Muscle layer of colon (tissue), 2 donors: ENCODE measurements at regions not wholly inside any gene's neighbourhood (a gene's known extent, or its start where the extent isn't known, plus 50 kb on each side); places are given as distances from the start of the nearest gene placed in this dataset.

ENCODE experiments used
- H3K27ac ChIP-seq: one replicate; pipeline ENCODE4 v1.7.0; 2013; ENCODE audit warnings: low read depth, mild to moderate bottlenecking, low read length, moderate library complexity
- H3K27me3 ChIP-seq, 2 donors: one replicate each; pipeline ENCODE4 v1.7.0; 2013; ENCODE audit warnings: low read length in 2 of 2, mild to moderate bottlenecking in 2 of 2; ENCODE audit not compliant: insufficient read depth in 2 of 2, control insufficient read depth in 1 of 2
- H3K36me3 ChIP-seq: one replicate; pipeline ENCODE4 v1.7.0; 2013; ENCODE audit warnings: mild to moderate bottlenecking, low read length; ENCODE audit not compliant: insufficient read depth
- H3K4me1 ChIP-seq: one replicate; pipeline ENCODE4 v1.7.0; 2013; ENCODE audit warnings: mild to moderate bottlenecking, low read length; ENCODE audit not compliant: insufficient read depth
- H3K4me3 ChIP-seq, 2 donors: one replicate each; pipeline ENCODE4 v1.7.0; 2013; ENCODE audit warnings: low read length in 2 of 2, low read depth in 1 of 2, mild to moderate bottlenecking in 1 of 2, moderate library complexity in 1 of 2
- H3K9ac ChIP-seq: one replicate; pipeline ENCODE4 v1.7.0; 2013; ENCODE audit warnings: low read length
- H3K9me3 ChIP-seq: one replicate; pipeline ENCODE4 v1.7.0; 2013; ENCODE audit warnings: mild to moderate bottlenecking, low read length
- donor health status: abdominal sarcoma.
- donor health status: Adenocarcinoma of cecum.

GRCh38 chr1:239858529-239858928 lies 233.2 kb upstream of the FMN2 start:
- no peaks in the 10 kb centered on the region for H3K36me3 ChIP-seq
- no peaks in the 10 kb centered on the region for H3K27me3 ChIP-seq
- no peak overlapping the region for H3K27ac ChIP-seq
- no peak overlapping the region for H3K4me3 ChIP-seq
- no peaks in the 10 kb centered on the region for H3K9me3 ChIP-seq
- no peak overlapping the region for H3K9ac ChIP-seq
- H3K4me1 ChIP-seq, result no peaks in the 10 kb centered on the region

- Histone ChIP-seq H3K4me3 (no peak overlapping the region), H3K4me1 (no peaks in the 10 kb centered on the region), H3K9ac (no peak overlapping the region), H3K27ac (no peak overlapping the region), H3K27me3 (no peaks in the 10 kb centered on the region), H3K9me3 (no peaks in the 10 kb centered on the region), H3K36me3 (no peaks in the 10 kb centered on the region)
These were observed 229.7 kb upstream of the FMN2 start for GRCh38 chr1:239861985-239862384.

- Histone ChIP-seq H3K27ac (no peak overlapping the region), H3K27me3 (no peaks in the 10 kb centered on the region), H3K4me1 (no peaks in the 10 kb centered on the region), H3K9me3 (no peaks in the 10 kb centered on the region), H3K9ac (no peak overlapping the region), H3K36me3 (no peaks in the 10 kb centered on the region), H3K4me3 (no peak overlapping the region)
These were observed 223.4 kb upstream of the FMN2 start for GRCh38 chr1:239868058-239868832.

GRCh38 chr1:239870194-239870593 lies 221.5 kb upstream of the FMN2 start:
- H3K27ac ChIP-seq, result no peak overlapping the region
- H3K4me1 ChIP-seq, result no peaks in the 10 kb centered on the region
- no peaks in the 10 kb centered on the region for H3K9me3 ChIP-seq
- no peak overlapping the region for H3K9ac ChIP-seq
- no peaks in the 10 kb centered on the region for H3K27me3 ChIP-seq
- H3K36me3 ChIP-seq, result no peaks in the 10 kb centered on the region
- no peak overlapping the region for H3K4me3 ChIP-seq

- H3K4me3 ChIP-seq, result no peak overlapping the region
- no peaks in the 10 kb centered on the region for H3K27me3 ChIP-seq
- no peak overlapping the region for H3K9ac ChIP-seq
These were observed 219.1 kb upstream of the FMN2 start for GRCh38 chr1:239872626-239873025.

GRCh38 chr1:239874831-239875230 lies 216.9 kb upstream of the FMN2 start:
- Histone ChIP-seq H3K36me3 (no peaks in the 10 kb centered on the region), H3K27me3 (no peaks in the 10 kb centered on the region), H3K9ac (no peak overlapping the region), H3K27ac (no peak overlapping the region), H3K9me3 (no peaks in the 10 kb centered on the region), H3K4me3 (no peak overlapping the region), H3K4me1 (peaks cover 15% of the 10 kb centered on the region)

More at GRCh38 chr1:239872626-239873025, 219.1 kb upstream of the FMN2 start:
- no peak overlapping the region for H3K27ac ChIP-seq
- H3K4me1 ChIP-seq, result no peaks in the 10 kb centered on the region
- H3K36me3 ChIP-seq, result no peaks in the 10 kb centered on the region
- H3K9me3 ChIP-seq, result no peaks in the 10 kb centered on the region

GRCh38 chr1:239879321-239880170 lies 212.1 kb upstream of the FMN2 start:
- Histone ChIP-seq H3K4me1 (peaks cover 16% of the 10 kb centered on the region), H3K27me3 (no peaks in the 10 kb centered on the region), H3K9ac (no peak overlapping the region), H3K9me3 (no peaks in the 10 kb centered on the region), H3K4me3 (no peak overlapping the region), H3K27ac (no peak overlapping the region), H3K36me3 (no peaks in the 10 kb centered on the region)

GRCh38 chr1:239882967-239883366 lies 208.7 kb upstream of the FMN2 start:
- Histone ChIP-seq H3K27ac (no peak overlapping the region), H3K9me3 (no peaks in the 10 kb centered on the region), H3K9ac (no peak overlapping the region), H3K4me1 (peaks cover 16% of the 10 kb centered on the region), H3K27me3 (no peaks in the 10 kb centered on the region), H3K36me3 (no peaks in the 10 kb centered on the region), H3K4me3 (no peak overlapping the region)

GRCh38 chr1:239884796-239885195 lies 206.9 kb upstream of the FMN2 start:
- Histone ChIP-seq H3K4me1 (peaks cover 2% of the 10 kb centered on the region), H3K9ac (no peak overlapping the region), H3K4me3 (no peak overlapping the region), H3K27ac (no peak overlapping the region), H3K36me3 (no peaks in the 10 kb centered on the region), H3K27me3 (no peaks in the 10 kb centered on the region), H3K9me3 (no peaks in the 10 kb centered on the region)

- Histone ChIP-seq H3K27ac (no peak overlapping the region), H3K36me3 (no peaks in the 10 kb centered on the region), H3K27me3 (no peaks in the 10 kb centered on the region), H3K9ac (no peak overlapping the region), H3K4me3 (no peak overlapping the region), H3K4me1 (no peaks in the 10 kb centered on the region), H3K9me3 (no peaks in the 10 kb centered on the region)
These were observed 205.4 kb upstream of the FMN2 start for GRCh38 chr1:239886266-239886665.

- Histone ChIP-seq H3K9me3 (no peaks in the 10 kb centered on the region), H3K36me3 (no peaks in the 10 kb centered on the region), H3K27me3 (no peaks in the 10 kb centered on the region), H3K9ac (no peak overlapping the region), H3K4me1 (peaks cover 13% of the 10 kb centered on the region), H3K4me3 (no peak overlapping the region), H3K27ac (no peak overlapping the region)
These were observed 203.0 kb upstream of the FMN2 start for GRCh38 chr1:239888639-239889038.
